Activated naive CD8-positive, alpha-beta T cell treated with anti-CD3 and anti-CD28 coated beads, Interleukin-2, amount 50 U/mL, for 24 hours (primary cell): ENCODE measurements at regions not wholly inside any gene's neighbourhood (a gene's known extent, or its start where the extent isn't known, plus 50 kb on each side); places are given as distances from the start of the nearest gene placed in this dataset.

Source experiments
- ATAC-seq: fragments of 150-1000 bp; cut with Tn5 transposase; one replicate; pipeline ENCODE4 v1.10.0; 2021
- DNase-seq: peaks from one replicate; pipeline ENCODE4 v3.0.0; 2021
- H3K27ac Mint-ChIP-seq: one replicate; pipeline ENCODE4 v1.8.0; 2021; ENCODE audit warnings: mild to moderate bottlenecking, mixed read lengths
- H3K27me3 Mint-ChIP-seq: one replicate; pipeline ENCODE4 v1.8.0; 2021; ENCODE audit warnings: mixed read lengths
- H3K36me3 Mint-ChIP-seq: one replicate; pipeline ENCODE4 v1.8.0; 2021; ENCODE audit warnings: low read depth, mixed read lengths
- H3K4me1 Mint-ChIP-seq: one replicate; pipeline ENCODE4 v1.8.0; 2021; ENCODE audit warnings: mixed read lengths
- H3K4me3 Mint-ChIP-seq: one replicate; pipeline ENCODE4 v1.8.0; 2021; ENCODE audit warnings: mild to moderate bottlenecking, moderate library complexity, mixed read lengths
- H3K9me3 Mint-ChIP-seq: one replicate; pipeline ENCODE4 v1.8.0; 2021; ENCODE audit warnings: mixed read lengths

DNA sequence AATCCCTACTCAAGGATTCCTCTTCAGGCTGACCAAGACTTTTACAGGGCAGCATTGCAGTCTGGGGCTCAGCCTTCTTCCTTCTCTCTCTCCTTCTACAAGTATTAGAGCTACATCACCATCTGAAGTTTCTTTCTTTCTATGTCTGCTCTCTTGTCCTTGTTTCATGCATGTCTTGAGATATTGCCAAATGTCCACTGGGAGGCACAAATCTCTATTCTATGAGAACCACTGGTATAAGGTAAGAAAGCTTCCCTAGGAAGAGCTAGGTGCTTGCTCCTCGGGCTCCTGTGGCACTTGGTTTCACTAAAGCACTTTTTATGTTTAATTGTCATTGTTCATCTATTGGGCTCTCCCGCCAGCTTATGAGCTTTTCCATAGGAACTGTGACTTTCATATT is 289.2 kb upstream of the PCSK5 start:
- no peak for ATAC-seq

DNA sequence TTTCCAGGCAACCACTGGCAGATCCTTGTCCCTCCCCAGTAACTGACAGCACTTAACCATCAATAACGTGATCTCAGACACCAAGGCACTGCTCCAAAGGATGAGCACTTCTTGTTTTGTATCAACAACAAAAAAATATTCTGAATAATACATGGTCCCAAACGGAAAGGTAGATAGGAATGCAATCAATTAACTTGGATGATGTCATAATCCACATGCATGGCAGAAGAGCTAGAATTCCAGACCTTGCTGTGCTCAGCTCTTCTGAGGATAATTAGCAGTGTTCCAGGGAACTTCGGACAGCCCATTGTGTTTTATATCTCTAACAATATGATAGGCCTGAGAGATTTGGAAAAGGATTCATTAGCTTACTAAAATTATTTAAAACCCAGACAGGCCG is 288.4 kb upstream of the PCSK5 start:
- Mint-ChIP-seq H3K27me3 (no peaks in the 10 kb centered on the region), H3K36me3 (no peaks in the 10 kb centered on the region), H3K4me1 (no peaks in the 10 kb centered on the region), H3K27ac (no peak overlapping the region), H3K4me3 (no peak overlapping the region), H3K9me3 (no peaks in the 10 kb centered on the region)
- ATAC-seq (no peak), DNase-seq (no peak)

More for the DNA sequence above, 289.2 kb upstream of the PCSK5 start:
- no peak overlapping the region for H3K4me3 Mint-ChIP-seq
- no peak overlapping the region for H3K27ac Mint-ChIP-seq
- H3K27me3 Mint-ChIP-seq = no peaks in the 10 kb centered on the region
- H3K4me1 Mint-ChIP-seq = no peaks in the 10 kb centered on the region
- no peaks in the 10 kb centered on the region for H3K36me3 Mint-ChIP-seq
- DNase-seq = no peak
- no peaks in the 10 kb centered on the region for H3K9me3 Mint-ChIP-seq

DNA sequence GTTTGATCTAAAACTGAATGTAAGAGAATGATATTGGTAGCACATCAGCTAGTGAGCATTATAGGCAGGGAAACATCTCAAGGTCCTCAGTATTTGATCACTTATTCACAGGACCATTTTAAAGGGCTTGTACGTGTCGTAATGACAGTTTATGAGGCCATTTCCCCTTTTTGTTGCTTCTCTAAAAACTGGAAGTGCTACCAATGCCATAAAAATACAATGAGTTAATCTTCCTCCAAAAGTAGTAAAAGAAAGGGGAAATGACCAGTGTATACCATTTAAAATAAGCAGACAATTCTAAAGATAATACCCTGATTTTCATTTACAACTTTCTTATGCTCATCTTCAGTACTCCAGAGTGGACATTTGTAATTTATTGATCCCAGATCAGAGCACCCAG is 285.8 kb upstream of the PCSK5 start:
- Mint-ChIP-seq H3K27me3 (peaks cover 6% of the 10 kb centered on the region), H3K4me1 (no peaks in the 10 kb centered on the region), H3K27ac (no peak overlapping the region), H3K4me3 (no peak overlapping the region), H3K9me3 (no peaks in the 10 kb centered on the region), H3K36me3 (no peaks in the 10 kb centered on the region)
- ATAC-seq (no peak), DNase-seq (no peak)

DNA sequence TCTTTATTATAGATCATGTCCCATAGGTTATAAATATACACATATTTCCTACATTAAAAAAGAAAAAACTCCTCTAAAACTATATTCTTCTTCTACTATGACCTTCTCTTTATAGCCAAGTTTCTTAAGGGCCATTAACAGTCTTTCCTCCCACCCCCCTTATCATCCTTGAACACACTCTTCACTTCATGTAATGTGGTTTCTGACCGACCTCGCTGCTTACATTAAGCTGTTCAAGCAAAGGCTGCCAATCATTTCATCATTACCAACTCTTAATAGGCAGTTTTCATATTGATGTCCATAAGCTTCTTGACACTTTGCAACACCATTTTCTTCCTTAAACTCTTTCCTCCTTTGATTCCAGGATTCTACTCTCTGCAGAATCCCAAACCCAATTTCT is 283.0 kb upstream of the PCSK5 start:
- Mint-ChIP-seq H3K27me3 (peaks cover 6% of the 10 kb centered on the region), H3K4me1 (no peaks in the 10 kb centered on the region), H3K9me3 (no peaks in the 10 kb centered on the region), H3K27ac (no peak overlapping the region), H3K36me3 (no peaks in the 10 kb centered on the region), H3K4me3 (no peak overlapping the region)
- no peak for DNase-seq
- ATAC-seq = no peak

DNA sequence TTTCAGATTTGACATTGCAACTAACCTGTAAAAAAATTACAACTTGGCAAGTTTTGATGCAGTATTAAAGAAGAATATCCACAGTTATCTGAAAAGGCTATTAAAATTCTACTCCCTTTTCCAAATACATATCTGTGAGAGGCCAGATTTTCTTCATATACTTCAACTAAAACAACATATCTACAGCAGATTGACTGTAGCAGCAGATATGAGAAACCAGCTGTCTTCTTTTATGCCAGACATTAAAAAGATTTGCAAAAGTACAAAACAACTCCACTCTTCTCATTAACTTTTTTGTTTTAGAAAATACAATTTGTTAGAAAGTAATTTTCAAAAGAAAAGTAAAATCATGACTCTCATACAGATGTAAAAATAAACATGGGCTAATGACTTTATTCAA is 281.1 kb upstream of the PCSK5 start:
- Mint-ChIP-seq H3K27me3 (peaks cover 6% of the 10 kb centered on the region), H3K36me3 (no peaks in the 10 kb centered on the region), H3K4me3 (no peak overlapping the region), H3K9me3 (no peaks in the 10 kb centered on the region), H3K4me1 (no peaks in the 10 kb centered on the region), H3K27ac (no peak overlapping the region)
- DNase-seq (no peak), ATAC-seq (no peak)

DNA sequence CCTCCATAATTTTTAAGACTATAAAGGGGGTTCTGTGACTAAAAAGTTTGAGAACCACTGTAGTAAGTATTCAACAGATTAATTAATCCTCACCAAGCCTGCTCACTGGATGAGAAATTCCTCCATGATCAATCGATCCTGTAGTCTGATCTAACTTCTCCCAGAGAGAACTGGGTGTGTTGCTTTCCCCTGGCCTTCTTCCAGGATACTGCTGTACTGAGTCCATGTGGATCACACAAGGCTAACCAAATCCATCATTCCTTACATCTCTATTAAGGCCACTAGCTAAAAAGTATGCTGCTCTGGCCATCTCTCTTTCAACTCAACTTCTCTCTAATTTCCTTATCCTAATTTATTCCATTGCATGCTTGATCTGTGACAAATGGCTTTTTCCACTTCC is 280.2 kb upstream of the PCSK5 start:
- Mint-ChIP-seq H3K9me3 (no peaks in the 10 kb centered on the region), H3K27me3 (peaks cover 6% of the 10 kb centered on the region), H3K4me1 (no peaks in the 10 kb centered on the region), H3K27ac (no peak overlapping the region), H3K36me3 (no peaks in the 10 kb centered on the region), H3K4me3 (no peak overlapping the region)
- DNase-seq (no peak), ATAC-seq (no peak)

DNA sequence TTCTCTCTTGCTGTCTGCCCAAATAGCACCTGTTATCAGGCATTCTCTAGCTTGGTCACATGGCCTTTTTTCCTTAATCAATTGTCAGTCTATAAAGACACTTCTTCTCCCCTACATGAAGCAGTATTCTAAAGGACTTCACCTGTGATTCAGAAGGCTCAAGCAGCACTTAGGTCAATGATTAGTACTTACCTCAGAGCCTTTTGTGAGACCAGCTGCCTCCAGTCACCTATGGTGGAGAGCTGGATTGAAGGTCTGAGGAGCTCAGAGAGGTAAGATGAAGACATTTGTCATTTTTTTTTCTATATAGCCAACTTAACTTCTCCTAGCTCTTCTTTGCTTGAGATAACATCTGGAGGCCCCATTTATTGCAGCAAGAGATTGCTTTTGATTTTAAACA is 278.3 kb upstream of the PCSK5 start:
- no peak overlapping the region for H3K27ac Mint-ChIP-seq
- no peaks in the 10 kb centered on the region for H3K9me3 Mint-ChIP-seq
- H3K36me3 Mint-ChIP-seq = no peaks in the 10 kb centered on the region
- no peak for DNase-seq
- H3K4me3 Mint-ChIP-seq = no peak overlapping the region
- H3K4me1 Mint-ChIP-seq = no peaks in the 10 kb centered on the region
- H3K27me3 Mint-ChIP-seq = peaks cover 13% of the 10 kb centered on the region
- ATAC-seq = no peak

DNA sequence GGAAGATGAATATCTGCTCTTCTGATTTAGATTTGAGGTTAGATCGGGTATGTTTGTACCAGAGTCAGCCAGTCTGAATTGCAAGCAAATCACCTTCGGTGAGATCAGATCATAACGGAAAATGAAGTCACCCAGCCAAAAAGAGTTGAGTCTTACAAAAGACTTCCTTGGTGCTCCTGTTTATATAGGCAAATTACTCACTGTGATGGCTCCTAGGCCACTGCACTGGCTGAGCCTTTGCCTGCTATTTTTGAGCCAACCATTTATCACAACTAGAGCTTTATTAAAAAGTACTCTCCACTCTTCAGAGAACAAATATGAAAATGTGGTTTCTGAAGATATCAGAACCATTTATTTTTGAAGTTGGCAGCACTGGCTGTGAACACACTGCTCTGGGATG is 277.7 kb upstream of the PCSK5 start:
- Mint-ChIP-seq H3K36me3 (no peaks in the 10 kb centered on the region), H3K4me1 (no peaks in the 10 kb centered on the region), H3K4me3 (no peak overlapping the region)

DNA sequence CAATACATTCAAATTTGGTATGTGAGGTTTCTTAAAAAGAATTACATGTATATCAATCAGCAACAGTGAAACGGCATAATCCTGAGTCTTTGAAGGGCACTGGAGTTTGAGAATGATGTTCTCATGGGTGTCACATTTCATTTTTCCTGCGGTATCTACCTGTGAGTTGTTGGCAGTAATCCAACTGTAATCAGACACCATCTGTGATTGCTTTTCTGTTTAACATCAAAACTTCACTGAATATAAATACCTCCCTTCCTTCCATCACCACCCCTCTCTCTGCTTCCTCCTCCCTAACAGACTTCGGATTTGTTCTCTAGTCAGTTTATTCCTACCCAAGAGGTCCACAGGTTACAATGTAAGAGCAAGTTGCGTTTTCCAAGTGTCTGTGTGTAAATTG is 275.2 kb upstream of the PCSK5 start:
- H3K9me3 Mint-ChIP-seq = no peaks in the 10 kb centered on the region
- ATAC-seq (no peak), DNase-seq (no peak)

More for the DNA sequence above, 277.7 kb upstream of the PCSK5 start:
- DNase-seq (no peak), ATAC-seq (no peak)
- H3K27me3 Mint-ChIP-seq = peaks cover 13% of the 10 kb centered on the region
- H3K27ac Mint-ChIP-seq = no peak overlapping the region
- no peaks in the 10 kb centered on the region for H3K9me3 Mint-ChIP-seq

DNA sequence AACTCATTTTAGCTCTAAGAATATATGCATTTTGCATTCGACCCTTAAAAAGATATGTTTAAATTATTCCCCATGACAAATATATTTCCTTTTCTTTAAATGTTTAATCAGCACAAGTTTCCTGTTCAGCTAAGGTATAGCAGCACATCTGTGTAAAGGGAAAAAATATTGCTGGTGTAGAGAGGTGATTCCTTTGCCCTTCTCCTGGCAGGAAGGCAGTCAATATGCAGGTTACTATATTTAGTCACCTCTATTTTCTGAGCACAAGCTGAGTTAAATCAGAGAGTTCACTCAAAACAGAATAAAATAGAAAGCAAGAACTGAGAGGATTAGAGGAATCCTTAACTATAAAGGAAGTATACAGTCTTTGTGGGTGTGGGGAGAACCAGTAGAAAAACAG is 274.4 kb upstream of the PCSK5 start:
- Mint-ChIP-seq H3K27me3 (peaks cover 9% of the 10 kb centered on the region), H3K36me3 (no peaks in the 10 kb centered on the region), H3K4me3 (no peak overlapping the region), H3K4me1 (no peaks in the 10 kb centered on the region), H3K9me3 (no peaks in the 10 kb centered on the region), H3K27ac (no peak overlapping the region)
- ATAC-seq (no peak), DNase-seq (no peak)

More for the DNA sequence above, 275.2 kb upstream of the PCSK5 start:
- H3K27me3 Mint-ChIP-seq = peaks cover 7% of the 10 kb centered on the region
- no peaks in the 10 kb centered on the region for H3K4me1 Mint-ChIP-seq
- no peaks in the 10 kb centered on the region for H3K36me3 Mint-ChIP-seq
- no peak overlapping the region for H3K4me3 Mint-ChIP-seq
- H3K27ac Mint-ChIP-seq = no peak overlapping the region

DNA sequence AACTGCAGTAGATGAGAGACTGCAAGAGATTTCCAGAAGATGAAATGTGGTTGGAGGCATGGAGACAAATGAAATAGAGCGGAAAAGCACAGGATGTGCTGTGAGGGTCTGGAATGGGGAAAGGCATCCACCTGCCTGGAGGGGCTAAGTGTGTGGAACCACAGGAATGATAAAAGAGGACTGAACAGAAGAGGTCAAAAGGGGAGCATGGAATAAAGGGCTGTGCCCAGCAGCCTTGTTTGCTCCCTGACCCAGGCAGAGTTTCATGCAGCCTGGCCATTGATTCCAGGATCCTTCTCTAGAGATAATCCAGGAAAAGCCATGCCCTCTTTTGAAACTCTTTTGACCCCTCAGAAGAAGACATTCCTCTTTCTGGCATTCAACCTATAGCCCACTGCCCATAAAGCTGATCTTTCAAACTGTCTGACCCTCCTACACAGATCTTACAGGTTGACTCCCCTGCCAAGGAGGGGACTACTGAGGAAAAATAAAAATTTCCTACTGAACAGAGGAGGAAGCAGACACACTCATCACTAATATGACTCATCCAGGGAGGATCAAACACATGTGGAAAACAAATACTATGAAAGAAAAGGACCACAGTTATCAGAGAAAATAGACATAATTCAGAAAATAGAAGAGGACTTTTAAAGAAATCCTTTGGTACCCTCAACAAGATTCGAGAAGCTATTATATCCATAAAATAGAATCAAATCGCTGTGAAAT is 273.5 kb upstream of the PCSK5 start:
- ATAC-seq = no peak
- DNase-seq = no peak
- H3K27ac Mint-ChIP-seq = no peak overlapping the region
- H3K9me3 Mint-ChIP-seq = no peaks in the 10 kb centered on the region
- H3K36me3 Mint-ChIP-seq = no peaks in the 10 kb centered on the region
- H3K4me1 Mint-ChIP-seq = no peaks in the 10 kb centered on the region
- H3K27me3 Mint-ChIP-seq = peaks cover 10% of the 10 kb centered on the region
- no peak overlapping the region for H3K4me3 Mint-ChIP-seq

DNA sequence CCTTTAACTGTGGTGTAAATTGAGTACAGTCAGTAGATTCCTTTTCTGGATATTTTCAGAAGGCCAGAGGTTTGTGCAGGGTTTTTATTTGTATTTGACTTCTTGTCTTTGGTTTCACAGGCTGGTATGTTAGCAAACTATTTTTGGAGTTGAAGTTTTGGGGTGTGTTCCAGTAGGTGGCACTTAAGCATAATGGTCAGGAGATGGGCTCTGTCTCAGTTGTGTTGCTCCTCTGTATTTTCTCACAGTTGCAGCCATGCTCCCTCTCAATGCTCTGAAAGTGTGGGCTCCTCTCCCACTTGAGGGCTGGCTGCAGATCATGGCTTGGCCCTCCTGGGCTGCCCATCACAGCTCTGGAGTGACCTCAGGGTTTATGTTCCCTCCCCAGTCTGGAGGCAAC is 267.0 kb upstream of the PCSK5 start:
- Mint-ChIP-seq H3K9me3 (no peaks in the 10 kb centered on the region), H3K4me3 (no peak overlapping the region), H3K4me1 (no peaks in the 10 kb centered on the region), H3K36me3 (no peaks in the 10 kb centered on the region), H3K27me3 (peaks cover 14% of the 10 kb centered on the region), H3K27ac (no peak overlapping the region)
- DNase-seq = no peak
- ATAC-seq = no peak

DNA sequence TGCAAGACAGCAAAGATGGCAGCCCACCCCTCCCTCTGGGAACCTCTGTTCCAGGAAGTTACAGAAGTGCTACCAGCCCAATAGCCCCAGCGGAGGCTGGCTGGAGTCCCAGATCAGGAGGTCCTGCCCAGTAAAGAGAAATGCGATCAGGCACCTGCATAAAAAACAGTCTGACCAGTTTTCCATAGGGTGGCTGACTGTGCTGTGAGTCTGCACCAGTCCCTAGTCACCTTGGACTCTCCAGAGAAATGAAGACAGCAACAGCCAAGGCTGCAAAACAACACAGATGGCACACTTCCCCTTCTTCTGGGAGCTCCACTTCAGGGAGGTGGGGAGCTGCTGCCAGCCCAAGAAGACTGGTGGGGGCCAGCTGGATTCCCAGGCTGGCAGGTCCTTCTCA is 265.5 kb upstream of the PCSK5 start:
- H3K9me3 Mint-ChIP-seq = no peaks in the 10 kb centered on the region
- H3K4me3 Mint-ChIP-seq = no peak overlapping the region
- no peak for DNase-seq
- no peak overlapping the region for H3K27ac Mint-ChIP-seq
- no peak for ATAC-seq
- H3K27me3 Mint-ChIP-seq = peaks cover 14% of the 10 kb centered on the region
- no peaks in the 10 kb centered on the region for H3K36me3 Mint-ChIP-seq
- no peaks in the 10 kb centered on the region for H3K4me1 Mint-ChIP-seq

DNA sequence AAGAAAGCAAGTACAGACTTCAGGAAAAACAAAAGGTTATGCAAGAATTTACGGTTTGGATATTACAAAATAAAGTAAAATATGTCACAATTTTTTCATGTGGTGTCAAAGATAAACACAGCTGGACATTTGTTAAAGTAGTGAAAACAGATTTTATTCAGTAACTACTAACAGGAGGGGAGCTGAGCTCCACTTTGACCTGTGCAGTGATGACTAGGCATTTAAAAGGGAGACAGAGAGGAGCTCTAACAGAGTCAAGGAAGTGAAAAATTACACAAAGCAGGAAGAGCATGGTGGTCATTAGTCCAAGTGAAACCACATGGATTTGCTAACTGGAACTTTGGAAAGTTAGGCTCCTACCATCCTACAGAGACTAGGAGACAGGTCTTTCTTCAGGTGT is 263.6 kb upstream of the PCSK5 start:
- H3K4me3 Mint-ChIP-seq = no peak overlapping the region
- no peak overlapping the region for H3K27ac Mint-ChIP-seq
- no peaks in the 10 kb centered on the region for H3K36me3 Mint-ChIP-seq
- no peaks in the 10 kb centered on the region for H3K4me1 Mint-ChIP-seq
- no peak for ATAC-seq
- no peaks in the 10 kb centered on the region for H3K9me3 Mint-ChIP-seq
- H3K27me3 Mint-ChIP-seq = peaks cover 11% of the 10 kb centered on the region
- no peak for DNase-seq

DNA sequence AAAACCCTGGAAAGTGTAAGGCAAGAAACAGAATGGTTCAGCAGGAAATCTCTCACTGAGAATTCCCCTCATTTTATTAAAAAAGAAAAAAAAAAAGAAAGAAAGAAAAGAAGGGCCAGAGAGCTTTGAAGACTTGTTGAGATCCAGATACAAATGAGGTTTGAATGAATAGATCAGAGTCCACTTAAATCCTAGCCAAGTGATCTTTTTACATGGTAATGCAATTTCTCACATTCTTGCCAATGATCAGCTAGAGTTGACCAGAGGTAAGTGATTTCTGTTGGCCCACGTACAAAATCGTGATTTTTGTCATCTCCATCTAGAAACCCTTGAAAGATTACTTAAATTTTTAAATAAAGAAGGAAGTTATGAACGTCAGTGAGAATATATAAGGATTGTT is 261.5 kb upstream of the PCSK5 start:
- ATAC-seq (no peak), DNase-seq (no peak)
- no peaks in the 10 kb centered on the region for H3K9me3 Mint-ChIP-seq
- no peaks in the 10 kb centered on the region for H3K36me3 Mint-ChIP-seq
- no peaks in the 10 kb centered on the region for H3K4me1 Mint-ChIP-seq
- H3K27ac Mint-ChIP-seq = no peak overlapping the region
- H3K4me3 Mint-ChIP-seq = no peak overlapping the region
- H3K27me3 Mint-ChIP-seq = peaks cover 1% of the 10 kb centered on the region

DNA sequence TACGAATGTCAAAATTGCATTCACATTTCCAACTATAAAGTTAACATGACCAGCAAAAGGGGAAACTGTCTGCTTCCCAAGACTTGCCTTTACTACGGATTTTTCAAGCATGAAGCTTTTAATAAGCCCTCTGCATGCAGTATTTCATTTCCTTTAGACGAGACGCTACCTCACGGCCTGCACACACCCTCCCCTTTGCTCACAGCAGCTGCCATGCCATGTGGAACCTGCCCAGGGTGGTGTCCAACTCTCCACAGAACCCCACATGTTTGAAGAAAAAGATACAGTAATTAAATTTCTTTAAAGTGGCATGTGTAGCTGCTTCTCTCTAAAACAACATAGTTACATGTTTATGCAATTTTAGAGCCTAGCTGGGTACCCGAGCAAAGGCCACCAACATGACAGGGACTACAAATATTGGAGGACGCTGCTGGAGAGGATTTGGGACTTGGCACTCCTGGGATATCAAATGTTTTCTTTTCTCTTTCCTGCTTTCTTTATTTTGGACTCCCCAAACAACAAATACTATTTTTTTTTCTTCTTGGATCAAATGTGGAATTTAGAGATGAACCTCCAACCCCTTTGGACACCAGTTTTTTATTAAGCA is 256.9 kb upstream of the PCSK5 start:
- H3K4me1 Mint-ChIP-seq = no peaks in the 10 kb centered on the region
- H3K27ac Mint-ChIP-seq = no peak overlapping the region
- DNase-seq = no peak
- no peaks in the 10 kb centered on the region for H3K9me3 Mint-ChIP-seq
- H3K4me3 Mint-ChIP-seq = no peak overlapping the region
- no peaks in the 10 kb centered on the region for H3K27me3 Mint-ChIP-seq
- ATAC-seq = no peak
- no peaks in the 10 kb centered on the region for H3K36me3 Mint-ChIP-seq
